Right lobe of liver (tissue), 6 donors: ENCODE measurements at regions not wholly inside any gene's neighbourhood (a gene's known extent, or its start where the extent isn't known, plus 50 kb on each side); places are given as distances from the start of the nearest gene placed in this dataset.
A peak's percentile ranks its signal among the peaks of the same experiment; 100 is the strongest.

ENCODE experiments used
- ATAC-seq, 4 donors: fragments of 200-7000 bp; cut with Tn5 transposase; one replicate each; pipeline ENCODE4 v1.9.1; 2020; ENCODE audit warnings: mild to moderate bottlenecking in 4 of 4, moderate library complexity in 4 of 4
- DNase-seq, 3 donors: peaks; one replicate each; pipeline ENCODE4 v3.0.0-alpha.2; 2020
- H3K27ac ChIP-seq, 3 donors: fragments of 200-600 bp; one replicate each; pipeline ENCODE4 v1.8.0; 2022
- H3K27me3 ChIP-seq, 2 donors: fragments of 200-600 bp; one replicate each; pipeline ENCODE4 v1.8.0; 2022
- H3K36me3 ChIP-seq, 4 donors: fragments of 200-600 bp; sonication (generic) in 1 of 4; one replicate each; pipeline versions ENCODE4 v1.5.1 to v1.8.0; 2017 to 2022; ENCODE audit warnings: control low read depth in 1 of 4
- H3K4me1 ChIP-seq, 4 donors: fragments of 200-600 bp; sonication (generic) in 1 of 4; one replicate each; pipeline versions ENCODE4 v1.5.1 to v1.8.0; 2017 to 2022; ENCODE audit warnings: control low read depth in 1 of 4
- H3K4me3 ChIP-seq, 3 donors: fragments of 200-600 bp; one replicate each; pipeline ENCODE4 v1.8.0; 2022
- H3K9me3 ChIP-seq, 4 donors: fragments of 200-600 bp; sonication (generic) in 1 of 4; one replicate each; pipeline versions ENCODE4 v1.5.1 to v1.8.0; 2017 to 2022; ENCODE audit warnings: control low read depth in 1 of 4
- CTCF ChIP-seq, 4 donors: fragments of 200-600 bp in 3 of 4; fragments of 450-650 bp in 1 of 4; IDR thresholded peaks; one replicate each; pipeline versions ENCODE4 v1.5.1 to v1.8.0; 2016 to 2022; ENCODE audit warnings: antibody characterized with exemption in 4 of 4, mild to moderate bottlenecking in 2 of 4
- POLR2A ChIP-seq: fragments of 450-650 bp; IDR thresholded peaks from one replicate; pipeline ENCODE4 v1.6.1; 2017; ENCODE audit warnings: antibody characterized with exemption, mild to moderate bottlenecking
- WGBS: methylation state at CpG from one replicate; pipeline ENCODE4 v1.1.6; 2018; ENCODE audit warnings: low coverage, low lambda C conversion rate; ENCODE audit not compliant: insufficient coverage; ENCODE audit errors: missing lambda C conversion rate; 5-methylcytosine and 5-hydroxymethylcytosine counted together
- intact Hi-C, 2 donors: fragments of 100-400 bp; cut with DNase I; formaldehyde crosslinking; loops; one replicate each; pipeline versions ENCODE4 v1.11.2 to v1.14.1; 2022
- donor health status: DM: no; HTN: yes; CAD: no.
- donor health status: DM: no; HTN: no; CAD: no.
- donor health status: DM: no; HTN: no; CAD: no.
- donor health status: DM: no; HTN: yes; CAD: no.
- donor health status: DM: no; HTN: yes; CAD: no.

GRCh38 chr12:77161944-77162343, 96.6 kb upstream of the E2F7 start:
- 20% methylated on average over 2 of the region's 2 CpGs for WGBS
- DNase-seq (no peak), ATAC-seq (no peak)
- no peak overlapping the region for H3K27ac ChIP-seq
- TF ChIP-seq POLR2A = no peak
- TF ChIP-seq CTCF (IDR thresholded peaks at IDR 0.05) = no peak
- H3K4me1 ChIP-seq = no peaks in the 10 kb centered on the region
- H3K36me3 ChIP-seq = no peaks in the 10 kb centered on the region
- no peaks in the 10 kb centered on the region for H3K9me3 ChIP-seq
- intact Hi-C loops = no loop called here
- H3K4me3 ChIP-seq = no peak overlapping the region
- H3K27me3 ChIP-seq = no peaks in the 10 kb centered on the region

- H3K4me3 ChIP-seq = no peak overlapping the region
These were observed 95.6 kb upstream of the E2F7 start for GRCh38 chr12:77160931-77161330.

GRCh38 chr12:77153706-77154105, 88.3 kb upstream of the E2F7 start:
- H3K27me3 ChIP-seq = no peaks in the 10 kb centered on the region
- DNase-seq (no peak), ATAC-seq (no peak)
- H3K36me3 ChIP-seq = no peaks in the 10 kb centered on the region
- no peak overlapping the region for H3K27ac ChIP-seq
- no peaks in the 10 kb centered on the region for H3K9me3 ChIP-seq
- H3K4me1 ChIP-seq = no peaks in the 10 kb centered on the region
- intact Hi-C loops = no loop called here
- no peak for TF ChIP-seq CTCF (IDR thresholded peaks at IDR 0.05)
- TF ChIP-seq POLR2A = no peak
- WGBS = 59% methylated on average over 3 of the region's 3 CpGs
- H3K4me3 ChIP-seq = no peak overlapping the region

More at GRCh38 chr12:77160931-77161330, 95.6 kb upstream of the E2F7 start:
- H3K36me3 ChIP-seq = no peaks in the 10 kb centered on the region
- ATAC-seq (no peak), DNase-seq (no peak)
- no peaks in the 10 kb centered on the region for H3K9me3 ChIP-seq
- H3K27ac ChIP-seq = no peak overlapping the region
- intact Hi-C loops = no loop called here
- H3K4me1 ChIP-seq = no peaks in the 10 kb centered on the region
- TF ChIP-seq POLR2A (no peak), CTCF (IDR thresholded peaks at IDR 0.05) (no peak)
- no peaks in the 10 kb centered on the region for H3K27me3 ChIP-seq

- TF ChIP-seq CTCF (IDR thresholded peaks at IDR 0.05) (peak; percentile 25 to 41 (median 28)), POLR2A (no peak)
- Histone ChIP-seq H3K4me3 (no peak overlapping the region), H3K27me3 (no peaks in the 10 kb centered on the region), H3K27ac (no peak overlapping the region), H3K4me1 (no peaks in the 10 kb centered on the region), H3K36me3 (no peaks in the 10 kb centered on the region), H3K9me3 (no peaks in the 10 kb centered on the region)
- intact Hi-C loops = no loop called here
- DNase-seq = no peak
- peak in 1 of 4 donors; percentile 25 for ATAC-seq
- WGBS = 0% methylated on average over 2 of the region's 2 CpGs
These were observed 87.3 kb upstream of the E2F7 start for GRCh38 chr12:77152623-77153193.

GRCh38 chr12:77151030-77151429, 85.7 kb upstream of the E2F7 start:
- DNase-seq = no peak
- WGBS = 21% methylated on average over 4 of the region's 4 CpGs

More at GRCh38 chr12:77151030-77151429, 85.7 kb upstream of the E2F7 start:
- Histone ChIP-seq H3K27ac (no peak overlapping the region), H3K4me1 (no peaks in the 10 kb centered on the region), H3K27me3 (no peaks in the 10 kb centered on the region), H3K4me3 (no peak overlapping the region), H3K36me3 (no peaks in the 10 kb centered on the region), H3K9me3 (no peaks in the 10 kb centered on the region)
- ATAC-seq = no peak
- intact Hi-C loops = no loop called here
- TF ChIP-seq CTCF (IDR thresholded peaks at IDR 0.05) = no peak
- TF ChIP-seq POLR2A = no peak
